Adrenal gland (tissue), 9 donors: ENCODE measurements at regions not wholly inside any gene's neighbourhood (a gene's known extent, or its start where the extent isn't known, plus 50 kb on each side); places are given as distances from the start of the nearest gene placed in this dataset.
"Not testable (repeated sequence)": the region's sequence is repeated elsewhere in the genome, so short reads cannot be mapped to it uniquely, and the experiment has no call there.

Experiments used
- DNase-seq, 7 donors: peaks; one replicate each; pipeline ENCODE4 v3.0.0-alpha.2; 2019 to 2020
- H3K27ac ChIP-seq, 5 donors: fragments of 200-600 bp; sonication (generic) in 4 of 5; 1 replicate in 3 of 5; 2 replicates in 2 of 5; pipeline versions ENCODE4 v1.5.1 to v1.8.0; 2016 to 2020; ENCODE audit warnings: mild to moderate bottlenecking in 1 of 5
- H3K27me3 ChIP-seq: fragments of 200-600 bp; 2 replicates; pipeline ENCODE4 v1.8.0; 2021
- H3K36me3 ChIP-seq, 2 donors: fragments of 200-600 bp; replicated peaks in 1 of 2; 1 replicate in 1 of 2; 2 replicates in 1 of 2; pipeline versions ENCODE4 v1.5.1 to v1.8.0; 2018 to 2022
- H3K4me1 ChIP-seq, 2 donors: fragments of 200-600 bp; replicated peaks in 1 of 2; 1 replicate in 1 of 2; 2 replicates in 1 of 2; pipeline versions ENCODE4 v1.5.1 to v1.8.0; 2018 to 2021
- H3K4me3 ChIP-seq, 4 donors: fragments of 200-600 bp; sonication (generic) in 3 of 4; one replicate each; pipeline ENCODE4 v1.5.1; 2016 to 2018
- H3K9me3 ChIP-seq, 3 donors: fragments of 200-600 bp; sonication (generic) in 1 of 3; replicated peaks in 1 of 3; 1 replicate in 2 of 3; 2 replicates in 1 of 3; pipeline versions ENCODE4 v1.5.1 to v1.8.0; 2016 to 2021
- POLR2A ChIP-seq, 2 donors: fragments of 450-650 bp; IDR thresholded peaks; one replicate each; pipeline ENCODE4 v1.6.1; 2017; ENCODE audit warnings: antibody characterized with exemption in 2 of 2, mild to moderate bottlenecking in 2 of 2, moderate library complexity in 1 of 2
- WGBS, 4 donors: extraction: QIAGEN DNeasy Blood & Tissue Kit in 2 of 4; methylation state at CpG; one replicate each; pipeline versions ENCODE4 v1.1.5 to v1.1.7; 2013 to 2017; 5-methylcytosine and 5-hydroxymethylcytosine counted together
- intact Hi-C, 2 donors: fragments of 100-400 bp; cut with DNase I; formaldehyde crosslinking; loops; one replicate each; pipeline versions ENCODE4 v1.14.1 to v1.15.0; 2022 to 2023
- TF ChIP-seq, protein P1 (sequence below), 6 experiments: fragments of 450-650 bp in 4 of 6; fragments of 200-600 bp in 2 of 6; sonication (generic) in 1 of 6; IDR thresholded peaks; 1 replicate in 5 of 6; 2 replicates in 1 of 6; pipeline versions ENCODE4 v1.5.1 to v1.8.0; 2016 to 2021; ENCODE audit warnings: antibody characterized with exemption in 6 of 6, mild to moderate bottlenecking in 2 of 6, moderate library complexity in 1 of 6
- donor health status: healthy with polysubstance abuse.
- donor health status: Bipolar disorder and iron deficiency.
- donor health status: DM: yes; HTN: yes; CAD: no.
- donor health status: DM: no; HTN: no; CAD: no.
- donor health status: DM: no; HTN: no; CAD: no.

DNA sequence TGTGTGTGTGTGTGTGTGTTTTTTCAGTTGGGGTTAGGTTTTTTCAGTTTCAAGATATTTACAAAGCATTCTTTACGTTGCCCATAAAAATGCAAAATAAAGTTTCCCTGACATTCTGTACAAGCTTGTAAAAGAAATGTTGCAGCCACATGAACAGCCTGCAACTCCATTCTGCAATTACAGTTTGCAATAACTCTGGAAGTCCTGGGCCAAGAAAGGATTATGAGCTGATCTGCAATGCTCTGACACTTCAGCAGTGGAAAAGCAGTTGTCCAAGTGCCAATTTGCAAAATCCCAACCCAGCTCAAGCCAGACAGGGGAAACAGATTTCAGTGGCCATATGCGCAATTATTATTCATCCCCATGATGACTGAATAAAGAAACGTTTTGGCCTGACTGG lies 322.1 kb downstream of the MEX3B start:
- no peaks in the 10 kb centered on the region for H3K9me3 ChIP-seq
- intact Hi-C loops, result no loop called here
- H3K27ac ChIP-seq, result no peak overlapping the region
- H3K4me3 ChIP-seq, result no peak overlapping the region
- no peaks in the 10 kb centered on the region for H3K4me1 ChIP-seq
- TF ChIP-seq, protein P1, sequence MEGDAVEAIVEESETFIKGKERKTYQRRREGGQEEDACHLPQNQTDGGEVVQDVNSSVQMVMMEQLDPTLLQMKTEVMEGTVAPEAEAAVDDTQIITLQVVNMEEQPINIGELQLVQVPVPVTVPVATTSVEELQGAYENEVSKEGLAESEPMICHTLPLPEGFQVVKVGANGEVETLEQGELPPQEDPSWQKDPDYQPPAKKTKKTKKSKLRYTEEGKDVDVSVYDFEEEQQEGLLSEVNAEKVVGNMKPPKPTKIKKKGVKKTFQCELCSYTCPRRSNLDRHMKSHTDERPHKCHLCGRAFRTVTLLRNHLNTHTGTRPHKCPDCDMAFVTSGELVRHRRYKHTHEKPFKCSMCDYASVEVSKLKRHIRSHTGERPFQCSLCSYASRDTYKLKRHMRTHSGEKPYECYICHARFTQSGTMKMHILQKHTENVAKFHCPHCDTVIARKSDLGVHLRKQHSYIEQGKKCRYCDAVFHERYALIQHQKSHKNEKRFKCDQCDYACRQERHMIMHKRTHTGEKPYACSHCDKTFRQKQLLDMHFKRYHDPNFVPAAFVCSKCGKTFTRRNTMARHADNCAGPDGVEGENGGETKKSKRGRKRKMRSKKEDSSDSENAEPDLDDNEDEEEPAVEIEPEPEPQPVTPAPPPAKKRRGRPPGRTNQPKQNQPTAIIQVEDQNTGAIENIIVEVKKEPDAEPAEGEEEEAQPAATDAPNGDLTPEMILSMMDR (IDR thresholded peaks at IDR 0.05), result no peak
- TF ChIP-seq POLR2A (IDR thresholded peaks at IDR 0.05), result no peak
- no peaks in the 10 kb centered on the region for H3K36me3 ChIP-seq
- H3K27me3 ChIP-seq, result no peaks in the 10 kb centered on the region
- no peak for DNase-seq
- 52 to 62% (median 59%) methylated on average over 3 of the region's 3 CpGs for WGBS, 4 donors

DNA sequence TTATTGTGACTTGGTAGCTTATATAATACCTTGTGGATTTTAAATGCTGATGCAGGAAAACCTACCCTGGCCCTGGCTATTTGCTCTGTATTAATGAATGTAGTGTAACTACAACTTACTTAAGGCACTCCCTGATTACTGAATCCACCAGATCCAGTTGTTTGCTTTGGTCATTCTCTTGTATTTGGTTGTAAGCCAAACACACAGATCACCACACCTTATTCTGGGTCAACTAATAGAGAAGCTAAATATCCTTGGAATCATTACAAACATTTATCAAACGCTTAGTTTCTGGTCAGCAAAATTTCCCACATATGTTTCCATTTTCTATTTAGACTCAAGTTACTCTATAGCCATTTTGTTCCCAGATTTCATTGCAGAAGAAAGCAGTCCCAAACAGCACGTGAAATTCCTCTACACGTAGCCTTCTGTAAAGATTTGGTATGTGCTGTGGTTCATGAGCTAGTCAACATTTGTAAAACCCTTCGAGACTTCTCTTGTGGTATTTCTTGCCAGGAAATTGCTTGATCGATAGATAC lies 322.6 kb downstream of the MEX3B start:
- intact Hi-C loops, result no loop called here
- WGBS, 4 donors, result 49 to 67% (median 59%) methylated on average over 5 of the region's 5 CpGs
- no peak overlapping the region for H3K4me3 ChIP-seq

DNA sequence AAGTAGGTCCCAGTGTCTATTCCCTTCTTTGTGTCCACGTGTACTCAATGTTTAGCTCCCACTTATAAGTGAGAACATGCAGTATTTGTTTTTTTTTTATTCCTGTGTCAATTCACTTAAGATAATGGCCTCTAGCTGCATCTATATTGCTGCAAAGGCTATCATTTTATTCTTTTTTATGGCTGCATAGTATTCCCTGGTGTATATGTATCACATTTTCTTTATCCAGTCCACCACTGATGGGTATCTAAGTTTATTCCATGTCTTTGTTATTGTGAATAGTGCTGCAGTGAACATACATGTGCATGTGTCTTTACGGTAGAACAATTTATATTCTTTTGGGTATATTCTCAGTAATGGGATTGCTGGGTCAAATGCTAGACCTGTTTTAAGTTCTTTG lies 329.4 kb downstream of the MEX3B start:
- H3K27me3 ChIP-seq, intact Hi-C loops, H3K27ac ChIP-seq, H3K4me3 ChIP-seq, H3K9me3 ChIP-seq, DNase-seq, H3K36me3 ChIP-seq, H3K4me1 ChIP-seq: not testable (repeated sequence)
- 82 to 96% (median 89%) methylated on average over 2 of the region's 2 CpGs for WGBS, 4 donors

More for the DNA sequence above, 322.6 kb downstream of the MEX3B start:
- H3K27me3 ChIP-seq, result no peaks in the 10 kb centered on the region
- TF ChIP-seq, protein P1 (IDR thresholded peaks at IDR 0.05), result no peak
- no peak for TF ChIP-seq POLR2A (IDR thresholded peaks at IDR 0.05)
- H3K9me3 ChIP-seq, result no peaks in the 10 kb centered on the region
- no peaks in the 10 kb centered on the region for H3K36me3 ChIP-seq
- DNase-seq, result no peak
- no peaks in the 10 kb centered on the region for H3K4me1 ChIP-seq
- no peak overlapping the region for H3K27ac ChIP-seq

DNA sequence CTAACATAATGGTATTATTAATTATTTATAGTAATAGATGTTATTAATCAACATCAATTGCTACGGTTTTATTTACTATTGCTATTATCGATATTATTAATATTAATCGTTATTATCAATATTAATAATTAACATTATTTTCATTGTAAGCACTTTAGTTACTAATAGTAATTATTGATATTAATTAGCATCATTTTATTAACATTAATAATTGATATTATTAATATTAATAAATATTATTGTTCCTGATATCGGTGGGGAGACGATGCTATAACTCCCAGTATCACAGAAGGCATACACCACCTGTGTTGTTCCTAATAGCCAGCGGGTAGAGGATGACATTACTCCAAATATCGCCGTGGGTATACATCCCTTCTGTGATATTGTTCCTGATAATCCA lies 335.5 kb downstream of the MEX3B start:
- Histone ChIP-seq H3K4me3 (no peak overlapping the region), H3K27me3 (peaks cover 4% of the 10 kb centered on the region), H3K27ac (no peak overlapping the region), H3K4me1 (no peaks in the 10 kb centered on the region), H3K9me3 (no peaks in the 10 kb centered on the region), H3K36me3 (no peaks in the 10 kb centered on the region)
- WGBS, 4 donors, result 90 to 94% (median 92%) methylated on average over 8 of the region's 8 CpGs
- DNase-seq, result no peak
- intact Hi-C loops, result no loop called here
- TF ChIP-seq, protein P1 (IDR thresholded peaks at IDR 0.05), result no peak
- no peak for TF ChIP-seq POLR2A (IDR thresholded peaks at IDR 0.05)

DNA sequence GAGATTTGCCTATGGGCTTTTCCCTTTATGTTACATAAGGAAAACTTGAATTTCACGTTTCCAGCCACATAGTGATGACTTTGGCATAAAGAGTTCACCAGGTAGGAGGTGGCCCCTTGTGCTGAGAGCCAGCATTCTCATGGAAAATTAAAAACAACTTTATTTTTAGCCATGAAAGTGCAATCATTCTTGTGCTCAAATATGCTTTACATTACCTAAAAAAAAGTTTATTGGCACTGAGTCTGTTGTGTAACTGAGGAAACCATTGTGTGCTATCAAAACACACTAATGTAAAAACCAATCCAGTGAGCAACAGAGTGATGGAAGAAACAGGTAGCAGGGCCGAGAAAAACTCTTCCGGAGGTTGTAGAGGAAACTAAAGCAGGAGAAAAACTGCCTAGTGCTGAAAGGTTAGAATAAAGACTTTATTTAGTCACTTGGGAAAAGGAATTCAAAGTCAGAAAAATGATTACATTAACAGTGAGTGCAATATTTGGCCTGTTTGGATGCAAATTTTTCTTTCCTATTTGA lies 332.9 kb upstream of the TMC3 start:
- DNase-seq, H3K4me3 ChIP-seq, H3K9me3 ChIP-seq, H3K27ac ChIP-seq, H3K27me3 ChIP-seq, H3K4me1 ChIP-seq, intact Hi-C loops, H3K36me3 ChIP-seq: not testable (repeated sequence)
- whole genome bisulfite sequencing, 4 donors, result 51 to 57% (median 55%) methylated on average over 3 of the region's 3 CpGs

DNA sequence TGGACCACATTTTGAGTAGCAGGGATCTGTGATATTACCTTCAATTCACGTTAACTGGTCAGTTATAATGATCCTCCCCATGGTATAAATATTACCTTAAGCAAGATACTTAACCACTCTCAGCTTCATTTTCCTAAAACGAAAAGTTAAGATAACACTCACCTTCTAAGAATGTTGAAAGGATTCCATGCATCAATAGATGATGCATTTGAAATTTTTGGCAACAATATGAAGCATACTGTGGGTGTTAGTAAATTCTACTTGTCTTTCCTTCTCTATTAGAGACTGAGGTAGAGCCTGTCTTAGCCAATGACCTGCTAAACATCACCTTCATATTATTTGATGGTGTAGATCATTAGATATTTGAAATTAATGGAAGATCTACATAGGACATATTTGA lies 331.7 kb upstream of the TMC3 start:
- H3K27ac ChIP-seq, result not testable (repeated sequence)

More for the DNA sequence above, 331.7 kb upstream of the TMC3 start:
- DNase-seq, H3K36me3 ChIP-seq, H3K4me3 ChIP-seq, H3K4me1 ChIP-seq, H3K27me3 ChIP-seq, H3K9me3 ChIP-seq, intact Hi-C loops: not testable (repeated sequence)
- WGBS, 4 donors, result 46 to 69% (median 62%) methylated on average over 2 of the region's 2 CpGs
